ENCODE measurements at regions not wholly inside any gene's neighbourhood (a gene's known extent, or its start where the extent isn't known, plus 50 kb on each side); places are given as distances from the start of the nearest gene placed in this dataset.

GRCh38 chr7:84821671-84822534 lies 365.0 kb downstream of the SEMA3D start:
- no peaks in the 10 kb centered on the region for H3F3A ChIP-seq (ENCODE audit: low read depth)
- no peak overlapping the region for H3K4me3 ChIP-seq
- TF ChIP-seq CTCF (IDR thresholded peaks at IDR 0.05), result no peak
- no peak for TF ChIP-seq EZH2 (IDR thresholded peaks at IDR 0.05)
- TF ChIP-seq EZH2phosphoT487 (IDR thresholded peaks at IDR 0.05), result no peak
- no peaks in the 10 kb centered on the region for H3K4me1 ChIP-seq
- no peak overlapping the region for H3K9ac ChIP-seq
- no peaks in the 10 kb centered on the region for H3K79me2 ChIP-seq (ENCODE audit: low read depth)
- DNase-seq (ENCODE audit: low spot score), result no peak
- H3K27me3 Mint-ChIP-seq (ENCODE audit: insufficient read depth, low read depth), result no peaks in the 10 kb centered on the region
- no peaks in the 10 kb centered on the region for H3K27me3 ChIP-seq
- no peaks in the 10 kb centered on the region for H3K9me3 Mint-ChIP-seq
- no peaks in the 10 kb centered on the region for H3K9me3 ChIP-seq (ENCODE audit: low read depth)
- H3K4me2 ChIP-seq, result no peak overlapping the region
- H3K36me3 ChIP-seq, result no peaks in the 10 kb centered on the region
- H3K4me1 Mint-ChIP-seq, result no peaks in the 10 kb centered on the region
- H3K4me3 Mint-ChIP-seq, result no peak overlapping the region
- H2AFZ ChIP-seq (replicated peaks), result no peak overlapping the region
- no peaks in the 10 kb centered on the region for H3K36me3 Mint-ChIP-seq
- no peaks in the 10 kb centered on the region for H4K20me1 ChIP-seq (ENCODE audit: low read depth)
- H3K27ac ChIP-seq, result no peak overlapping the region
- peak overlapping the region; percentile 7 for H3K27ac Mint-ChIP-seq

GRCh38 chr7:84820481-84820880 lies 366.4 kb downstream of the SEMA3D start:
- Mint-ChIP-seq H3K4me3 (no peak overlapping the region), H3K36me3 (no peaks in the 10 kb centered on the region), H3K4me1 (no peaks in the 10 kb centered on the region), H3K27me3 (ENCODE audit: insufficient read depth, low read depth) (no peaks in the 10 kb centered on the region), H3K27ac (no peak overlapping the region), H3K9me3 (no peaks in the 10 kb centered on the region)
- H3K9ac ChIP-seq, result no peak overlapping the region
- no peaks in the 10 kb centered on the region for H3K79me2 ChIP-seq (ENCODE audit: low read depth)
- H3K27ac ChIP-seq, result no peak overlapping the region
- H3K36me3 ChIP-seq, result no peaks in the 10 kb centered on the region
- H2AFZ ChIP-seq (replicated peaks), result no peak overlapping the region
- H3K4me3 ChIP-seq, result no peak overlapping the region
- H4K20me1 ChIP-seq (ENCODE audit: low read depth), result no peaks in the 10 kb centered on the region
- H3K9me3 ChIP-seq (ENCODE audit: low read depth), result no peaks in the 10 kb centered on the region
- TF ChIP-seq EZH2phosphoT487 (IDR thresholded peaks at IDR 0.05) (no peak), CTCF (IDR thresholded peaks at IDR 0.05) (no peak)
- H3F3A ChIP-seq (ENCODE audit: low read depth), result no peaks in the 10 kb centered on the region
- no peak for DNase-seq (ENCODE audit: low spot score)
- no peaks in the 10 kb centered on the region for H3K27me3 ChIP-seq
- no peaks in the 10 kb centered on the region for H3K4me1 ChIP-seq
- H3K4me2 ChIP-seq, result no peak overlapping the region

DNA sequence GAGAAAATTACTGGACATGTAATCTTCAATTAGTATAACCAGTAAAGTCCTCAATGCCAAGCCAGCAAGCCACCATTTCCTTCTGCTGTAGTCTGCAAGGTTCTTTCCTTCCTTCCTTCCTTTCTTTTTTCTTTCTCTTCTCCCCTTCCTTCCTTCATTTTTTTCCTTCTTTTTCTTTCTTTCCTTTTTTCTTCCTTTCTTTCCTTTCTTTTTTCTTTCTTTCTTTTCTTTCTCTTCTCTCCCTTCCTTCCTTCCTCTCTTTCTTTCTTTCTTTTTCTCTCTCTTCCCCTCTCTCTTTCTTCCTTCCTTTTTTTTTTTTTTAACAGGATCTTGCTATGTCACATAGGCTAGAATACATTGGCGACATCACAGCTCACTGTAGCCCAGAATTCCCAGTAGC lies 369.8 kb downstream of the SEMA3D start:
- H3K4me3 Mint-ChIP-seq, result no peak overlapping the region
- H3K4me3 ChIP-seq, result no peak overlapping the region
- H3K9ac ChIP-seq, result no peak overlapping the region
- H3K9me3 ChIP-seq (ENCODE audit: low read depth), result no peaks in the 10 kb centered on the region
- no peak overlapping the region for H3K27ac Mint-ChIP-seq
- no peaks in the 10 kb centered on the region for H3K36me3 ChIP-seq
- peaks cover 6% of the 10 kb centered on the region for H3K4me1 Mint-ChIP-seq
- no peak overlapping the region for H2AFZ ChIP-seq (replicated peaks)
- no peak overlapping the region for H3K4me2 ChIP-seq
- H3K27ac ChIP-seq, result no peak overlapping the region
- H3K36me3 Mint-ChIP-seq, result no peaks in the 10 kb centered on the region
- no peaks in the 10 kb centered on the region for H3K4me1 ChIP-seq
- no peaks in the 10 kb centered on the region for H4K20me1 ChIP-seq (ENCODE audit: low read depth)
- no peaks in the 10 kb centered on the region for H3K27me3 ChIP-seq
- no peaks in the 10 kb centered on the region for H3K79me2 ChIP-seq (ENCODE audit: low read depth)
- no peaks in the 10 kb centered on the region for H3K27me3 Mint-ChIP-seq (ENCODE audit: insufficient read depth, low read depth)
- no peaks in the 10 kb centered on the region for H3K9me3 Mint-ChIP-seq
- no peak for DNase-seq (ENCODE audit: low spot score)
- no peak for TF ChIP-seq EZH2 (IDR thresholded peaks at IDR 0.05)
- TF ChIP-seq CTCF (IDR thresholded peaks at IDR 0.05), result no peak
- TF ChIP-seq EZH2phosphoT487 (IDR thresholded peaks at IDR 0.05), result no peak
- no peaks in the 10 kb centered on the region for H3F3A ChIP-seq (ENCODE audit: low read depth)

Measured in neural progenitor cell (in vitro differentiated cells).